HFFc6 (cell line): ENCODE measurements at regions not wholly inside any gene's neighbourhood (a gene's known extent, or its start where the extent isn't known, plus 50 kb on each side); places are given as distances from the start of the nearest gene placed in this dataset.
A peak's percentile ranks its signal among the peaks of the same experiment; 100 is the strongest.

Experiments
- DNase-seq: peaks from one replicate; pipeline ENCODE4 v3.0.0-alpha.2; 2018
- H3K27ac Mint-ChIP-seq: 2 replicates; pipeline ENCODE4 v1.8.0; 2020; ENCODE audit warnings: mild to moderate bottlenecking, mixed read lengths
- H3K27me3 Mint-ChIP-seq: 2 replicates; pipeline ENCODE4 v1.8.0; 2021; ENCODE audit warnings: mild to moderate bottlenecking, moderate library complexity, mixed read lengths; ENCODE audit not compliant: insufficient read depth
- H3K36me3 Mint-ChIP-seq: 2 replicates; pipeline ENCODE4 v1.8.0; 2021; ENCODE audit warnings: low read depth, mixed read lengths
- H3K4me1 Mint-ChIP-seq: 2 replicates; pipeline ENCODE4 v1.8.0; 2020; ENCODE audit warnings: low read depth, mixed read lengths
- H3K4me3 Mint-ChIP-seq: 2 replicates; pipeline ENCODE4 v1.8.0; 2020; ENCODE audit warnings: mild to moderate bottlenecking, moderate library complexity, mixed read lengths
- H3K9me3 Mint-ChIP-seq: 2 replicates; pipeline ENCODE4 v1.8.0; 2020; ENCODE audit warnings: mild to moderate bottlenecking, mixed read lengths
- CTCF ChIP-seq: fragments of 200-600 bp; sonication (generic); IDR thresholded peaks from 2 replicates; pipeline ENCODE4 v1.5.0; 2021; ENCODE audit warnings: antibody characterized with exemption, mild to moderate bottlenecking

GRCh38 chr9:78808048-78808447 is 511.1 kb downstream of the PSAT1 start:
- Mint-ChIP-seq H3K4me1 (peaks cover 35% of the 10 kb centered on the region), H3K9me3 (no peaks in the 10 kb centered on the region), H3K27ac (no peak overlapping the region), H3K4me3 (no peak overlapping the region), H3K36me3 (peaks cover 3% of the 10 kb centered on the region; the same call in 1 of the 2 replicates), H3K27me3 (no peaks in the 10 kb centered on the region)
- no peak for DNase-seq
- TF ChIP-seq CTCF, result no peak

- Mint-ChIP-seq H3K4me1 (peaks cover 23% of the 10 kb centered on the region), H3K9me3 (peaks cover 7% of the 10 kb centered on the region), H3K36me3 (peaks cover 15% of the 10 kb centered on the region), H3K27me3 (no peaks in the 10 kb centered on the region), H3K4me3 (peak overlapping the region; percentile 53; the same call in 1 of the 2 replicates), H3K27ac (peak overlapping the region; percentile 87)
- DNase-seq, result peak; percentile 54
- TF ChIP-seq CTCF, result no peak
Observed at GRCh38 chr9:78811622-78812276, 514.8 kb downstream of the PSAT1 start.

GRCh38 chr9:78812665-78813064 is 515.7 kb downstream of the PSAT1 start:
- H3K36me3 Mint-ChIP-seq, result peaks cover 15% of the 10 kb centered on the region
- H3K9me3 Mint-ChIP-seq, result peaks cover 7% of the 10 kb centered on the region
- no peaks in the 10 kb centered on the region for H3K27me3 Mint-ChIP-seq
- no peak overlapping the region for H3K4me3 Mint-ChIP-seq
- peaks cover 14% of the 10 kb centered on the region for H3K4me1 Mint-ChIP-seq
- H3K27ac Mint-ChIP-seq, result peak overlapping the region; percentile 87
- no peak for TF ChIP-seq CTCF
- no peak for DNase-seq

GRCh38 chr9:78813602-78814180 is 516.8 kb downstream of the PSAT1 start:
- peaks cover 15% of the 10 kb centered on the region for H3K36me3 Mint-ChIP-seq
- no peak overlapping the region for H3K4me3 Mint-ChIP-seq
- no peak for DNase-seq
- no peak for TF ChIP-seq CTCF
- H3K9me3 Mint-ChIP-seq, result peaks cover 7% of the 10 kb centered on the region
- H3K27ac Mint-ChIP-seq, result no peak overlapping the region
- H3K27me3 Mint-ChIP-seq, result no peaks in the 10 kb centered on the region
- peaks cover 3% of the 10 kb centered on the region for H3K4me1 Mint-ChIP-seq

- Mint-ChIP-seq H3K36me3 (peaks cover 8% of the 10 kb centered on the region), H3K4me3 (peak overlapping the region; percentile 23; the same call in 1 of the 2 replicates), H3K27me3 (no peaks in the 10 kb centered on the region; the same call in 1 of the 2 replicates), H3K9me3 (peaks cover 3% of the 10 kb centered on the region; the same call in 1 of the 2 replicates), H3K27ac (no peak overlapping the region; the same call in 1 of the 2 replicates), H3K4me1 (peaks cover 45% of the 10 kb centered on the region)
- peak; percentile 88 for TF ChIP-seq CTCF
- DNase-seq, result peak; percentile 28
Observed at GRCh38 chr9:78821126-78821822, 524.3 kb downstream of the PSAT1 start.
